Ovary (tissue), 7 donors: ENCODE measurements at regions not wholly inside any gene's neighbourhood (a gene's known extent, or its start where the extent isn't known, plus 50 kb on each side); places are given as distances from the start of the nearest gene placed in this dataset.

Source experiments
- DNase-seq, 5 donors: peaks; one replicate each; pipeline ENCODE4 v3.0.0-alpha.2; 2019 to 2020
- H3K27ac ChIP-seq, 2 donors: fragments of 200-600 bp; one replicate each; pipeline versions ENCODE4 v1.5.1 to v1.8.0; 2019 to 2022
- H3K27me3 ChIP-seq: fragments of 200-600 bp; one replicate; pipeline ENCODE4 v1.8.0; 2022
- H3K36me3 ChIP-seq: fragments of 200-600 bp; sonication (generic); one replicate; pipeline ENCODE4 v1.5.1; 2019
- H3K4me1 ChIP-seq: one replicate; pipeline ENCODE4 v1.8.1; 2013; ENCODE audit warnings: mild to moderate bottlenecking, moderate library complexity; ENCODE audit not compliant: insufficient read depth
- H3K4me3 ChIP-seq: fragments of 200-600 bp; sonication (generic); one replicate; pipeline ENCODE4 v1.5.1; 2017
- H3K9me3 ChIP-seq, 2 donors: fragments of 200-600 bp in 1 of 2; sonication (generic) in 1 of 2; one replicate each; pipeline versions ENCODE4 v1.5.1 to v1.8.1; 2013 to 2019; ENCODE audit warnings: mild to moderate bottlenecking in 1 of 2, moderate library complexity in 1 of 2
- CTCF ChIP-seq, 3 donors: fragments of 450-650 bp in 2 of 3; fragments of 200-600 bp in 1 of 3; IDR thresholded peaks; one replicate each; pipeline versions ENCODE4 v1.5.1 to v1.8.0; 2016 to 2022; ENCODE audit warnings: antibody characterized with exemption in 3 of 3, mild to moderate bottlenecking in 1 of 3
- EP300 ChIP-seq: sonication (generic); formaldehyde crosslinking; IDR thresholded peaks from one replicate; pipeline ENCODE4 v1.6.1; 2017; ENCODE audit warnings: antibody characterized with exemption
- POLR2A ChIP-seq: fragments of 450-650 bp; IDR thresholded peaks from one replicate; pipeline ENCODE4 v1.6.1; 2017; ENCODE audit warnings: antibody characterized with exemption, mild to moderate bottlenecking, moderate library complexity
- WGBS, 3 donors: extraction: QIAGEN DNeasy Blood & Tissue Kit in 1 of 3; methylation state at CpG; one replicate each; pipeline versions ENCODE4 v1.1.5 to v1.1.7; 2013 to 2017; 5-methylcytosine and 5-hydroxymethylcytosine counted together
- intact Hi-C, 4 donors: fragments of 100-400 bp; cut with DNase I; formaldehyde crosslinking; loops; one replicate each; pipeline versions ENCODE4 v1.11.0 to v1.15.1; 2022 to 2023
- donor health status: DM: no; HTN: no; CAD: no; lungs with moderate emphysema.
- donor health status: DM: no; HTN: no; CAD: no.
- donor health status: Bipolar disorder and iron deficiency.
- donor health status: DM: no; HTN: no; CAD: no.
- donor health status: DM: yes; HTN: yes; CAD: no.

GRCh38 chr3:43818229-43818628 lies 127.5 kb downstream of the ABHD5 start:
- H3K4me3 ChIP-seq = no peak overlapping the region
- no peak for DNase-seq
- H3K9me3 ChIP-seq = no peaks in the 10 kb centered on the region
- no peaks in the 10 kb centered on the region for H3K27me3 ChIP-seq
- no peak overlapping the region for H3K27ac ChIP-seq
- no peaks in the 10 kb centered on the region for H3K4me1 ChIP-seq
- no peaks in the 10 kb centered on the region for H3K36me3 ChIP-seq
- TF ChIP-seq POLR2A (no peak), EP300 (no peak), CTCF (IDR thresholded peaks at IDR 0.05) (no peak)
- intact Hi-C loops = no loop called here

- no peaks in the 10 kb centered on the region for H3K4me1 ChIP-seq
- no peak for TF ChIP-seq CTCF (IDR thresholded peaks at IDR 0.05)
- no peak for TF ChIP-seq EP300
- no peak for TF ChIP-seq POLR2A
- intact Hi-C loops = no loop called here
- DNase-seq = no peak
- WGBS, 3 donors = 23 to 26% (median 24%) methylated on average over 2 of the region's 2 CpGs
- no peak overlapping the region for H3K4me3 ChIP-seq
- H3K36me3 ChIP-seq = no peaks in the 10 kb centered on the region
- no peaks in the 10 kb centered on the region for H3K9me3 ChIP-seq
- H3K27me3 ChIP-seq = no peaks in the 10 kb centered on the region
- no peak overlapping the region for H3K27ac ChIP-seq
Measured at GRCh38 chr3:43838009-43838758, 147.4 kb downstream of the ABHD5 start.

- TF ChIP-seq EP300 (no peak), POLR2A (no peak), CTCF (IDR thresholded peaks at IDR 0.05) (no peak)
- DNase-seq = no peak
- Histone ChIP-seq H3K27me3 (no peaks in the 10 kb centered on the region), H3K4me1 (no peaks in the 10 kb centered on the region), H3K9me3 (no peaks in the 10 kb centered on the region), H3K36me3 (no peaks in the 10 kb centered on the region), H3K27ac (no peak overlapping the region), H3K4me3 (no peak overlapping the region)
- intact Hi-C loops = no loop called here
- WGBS, 3 donors = 72 to 100% (median 73%) methylated on average over 1 of the region's 1 CpG
Measured at GRCh38 chr3:43838877-43839276, 148.1 kb downstream of the ABHD5 start.

- no peak overlapping the region for H3K4me3 ChIP-seq
- TF ChIP-seq EP300 (no peak), POLR2A (no peak), CTCF (IDR thresholded peaks at IDR 0.05) (no peak)
- no peaks in the 10 kb centered on the region for H3K9me3 ChIP-seq
- no peaks in the 10 kb centered on the region for H3K27me3 ChIP-seq
- H3K36me3 ChIP-seq = no peaks in the 10 kb centered on the region
- H3K4me1 ChIP-seq = no peaks in the 10 kb centered on the region
- no peak for DNase-seq
- WGBS, 3 donors = 71 to 94% (median 76%) methylated on average over 4 of the region's 4 CpGs
- intact Hi-C loops = no loop called here
- H3K27ac ChIP-seq = no peak overlapping the region
Measured at GRCh38 chr3:43843386-43843785, 152.6 kb downstream of the ABHD5 start.
